PC-9 (cell line): ENCODE measurements at regions not wholly inside any gene's neighbourhood (a gene's known extent, or its start where the extent isn't known, plus 50 kb on each side); places are given as distances from the start of the nearest gene placed in this dataset.

Source experiments
- BruUV-seq: library from RNA; stranded (reverse); fragments of 400-500 nt; replicated peaks from 2 replicates; lab custom pipeline; 2021; lab: Mats Ljungman, UMichigan
- CTCF ChIA-PET: fragments of 300-600 bp; sonication (Branson Sonifier 250); formaldehyde crosslinking; loops from one replicate; lab custom pipeline; 2022; ENCODE audit warnings: antibody characterized with exemption; lab: Charles Lee
- POLR2A ChIA-PET: fragments of 300-600 bp; sonication (Branson Sonifier 250); formaldehyde crosslinking; loops from one replicate; lab custom pipeline; 2022; ENCODE audit warnings: antibody characterized with exemption; ENCODE audit not compliant: unreplicated experiment; lab: Charles Lee
- DNase-seq, 2 experiments: peaks; one replicate each; pipeline versions ENCODE4 v3.0.0 to v3.0.0-alpha.2; 2015 to 2022; ENCODE audit warnings: mixed read lengths in 1 of 2
- H2AFZ ChIP-seq: fragments of 200-600 bp; sonication (generic); 2 replicates; pipeline ENCODE4 v1.8.1; 2017; ENCODE audit warnings: antibody characterized with exemption
- H3F3A ChIP-seq: fragments of 200-600 bp; sonication (generic); 2 replicates; pipeline ENCODE4 v1.8.1; 2017; ENCODE audit warnings: antibody characterized with exemption, mild to moderate bottlenecking, low read depth; ENCODE audit not compliant: insufficient read depth
- H3K27ac ChIP-seq: fragments of 200-600 bp; sonication (generic); 2 replicates; pipeline ENCODE4 v1.6.1; 2016; ENCODE audit warnings: mixed run types
- H3K27me3 ChIP-seq: fragments of 200-600 bp; sonication (generic); 2 replicates; pipeline ENCODE4 v1.6.1; 2016; ENCODE audit warnings: low read depth, mixed run types; ENCODE audit not compliant: insufficient read depth
- H3K36me3 ChIP-seq: fragments of 200-600 bp; sonication (generic); 2 replicates; pipeline ENCODE4 v1.6.1; 2016; ENCODE audit warnings: low read depth, mixed run types
- H3K4me1 ChIP-seq: fragments of 200-600 bp; sonication (generic); replicated peaks from 2 replicates; pipeline ENCODE4 v1.6.1; 2016; ENCODE audit warnings: mixed run types; ENCODE audit not compliant: insufficient read depth
- H3K4me2 ChIP-seq: fragments of 200-600 bp; sonication (generic); 2 replicates; pipeline ENCODE4 v1.6.1; 2017; ENCODE audit warnings: mixed run types
- H3K4me3 ChIP-seq: fragments of 200-600 bp; sonication (generic); 2 replicates; pipeline ENCODE4 v1.6.1; 2016; ENCODE audit warnings: mixed run types
- H3K79me2 ChIP-seq: fragments of 200-600 bp; sonication (generic); 2 replicates; pipeline ENCODE4 v1.6.1; 2017; ENCODE audit warnings: low read depth, mixed run types
- H3K9me2 ChIP-seq: fragments of 200-600 bp; sonication (generic); 2 replicates; pipeline ENCODE4 v1.8.1; 2017; ENCODE audit warnings: mild to moderate bottlenecking; ENCODE audit not compliant: insufficient read depth
- H3K9me3 ChIP-seq: fragments of 200-600 bp; sonication (generic); 2 replicates; pipeline ENCODE4 v1.8.1; 2016; ENCODE audit warnings: low read depth; ENCODE audit not compliant: insufficient read depth
- H4K20me1 ChIP-seq: fragments of 200-600 bp; sonication (generic); 2 replicates; pipeline ENCODE4 v1.8.1; 2017; ENCODE audit not compliant: insufficient read depth
- CTCF ChIP-seq: fragments of 200-600 bp; sonication (generic); conservative IDR thresholded peaks from 2 replicates; pipeline ENCODE4 v1.6.1; 2017; ENCODE audit warnings: mixed run types, antibody characterized with exemption, mild to moderate bottlenecking, moderate library complexity
- EZH2 ChIP-seq: fragments of 200-600 bp; sonication (generic); IDR thresholded peaks from 2 replicates; pipeline ENCODE4 v1.8.0; 2017; ENCODE audit warnings: antibody characterized with exemption, low read depth
- intact Hi-C: fragments of 100-400 bp; cut with micrococcal nuclease; formaldehyde crosslinking; loops from one replicate; pipeline ENCODE4 v1.10.0; 2022; ENCODE audit not compliant: unreplicated experiment

GRCh38 chr10:89937494-89937893 lies 236.1 kb downstream of the KIF20B start:
- ChIA-PET CTCF (no interaction called here), POLR2A (no interaction called here)
- TF ChIP-seq EZH2, result no peak
- TF ChIP-seq CTCF, result no peak
- DNase-seq, result no peak
- BruUV-seq, result no TSS peak
- H2AFZ ChIP-seq, result no peak overlapping the region
- no peaks in the 10 kb centered on the region for H3K9me3 ChIP-seq
- H3F3A ChIP-seq, result no peaks in the 10 kb centered on the region
- H3K27ac ChIP-seq, result no peak overlapping the region
- H3K79me2 ChIP-seq, result no peaks in the 10 kb centered on the region
- no peaks in the 10 kb centered on the region for H3K4me1 ChIP-seq
- no peaks in the 10 kb centered on the region for H3K36me3 ChIP-seq
- no peaks in the 10 kb centered on the region for H4K20me1 ChIP-seq
- no peaks in the 10 kb centered on the region for H3K27me3 ChIP-seq
- intact Hi-C loops, result no loop called here
- no peak overlapping the region for H3K4me2 ChIP-seq
- no peaks in the 10 kb centered on the region for H3K9me2 ChIP-seq
- no peak overlapping the region for H3K4me3 ChIP-seq

DNA sequence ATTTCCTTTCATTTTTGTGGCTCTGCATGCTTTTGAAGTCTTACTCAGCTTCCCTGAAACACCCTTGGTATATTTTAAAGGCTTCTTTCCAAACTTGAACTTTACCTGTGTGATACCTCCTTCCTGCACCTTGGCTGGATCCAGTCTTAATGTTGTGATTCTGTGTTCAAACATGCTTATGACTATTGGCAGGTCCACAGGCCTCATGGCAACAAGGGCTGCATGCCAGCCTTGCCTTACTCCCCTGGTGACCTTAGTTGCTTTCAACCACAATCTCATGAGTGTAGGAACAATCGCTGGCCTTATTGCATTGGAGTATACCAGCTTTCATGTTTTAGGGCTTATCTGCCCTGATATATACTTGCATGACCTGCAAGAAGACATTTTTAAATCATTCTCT lies 238.7 kb downstream of the KIF20B start:
- no peak overlapping the region for H2AFZ ChIP-seq
- H3F3A ChIP-seq, result no peaks in the 10 kb centered on the region
- DNase-seq, result no peak
- H3K27ac ChIP-seq, result no peak overlapping the region
- H3K4me1 ChIP-seq, result peaks cover 10% of the 10 kb centered on the region; the same call in 1 of the 2 replicates
- no peak overlapping the region for H3K4me2 ChIP-seq
- BruUV-seq, result no TSS peak
- H3K27me3 ChIP-seq, result no peaks in the 10 kb centered on the region
- intact Hi-C loops, result no loop called here
- no peaks in the 10 kb centered on the region for H3K9me3 ChIP-seq
- H3K36me3 ChIP-seq, result no peaks in the 10 kb centered on the region
- POLR2A ChIA-PET, result no interaction called here
- no peaks in the 10 kb centered on the region for H3K79me2 ChIP-seq
- CTCF ChIA-PET, result no interaction called here
- H3K9me2 ChIP-seq, result no peaks in the 10 kb centered on the region
- H4K20me1 ChIP-seq, result no peaks in the 10 kb centered on the region
- TF ChIP-seq CTCF (no peak), EZH2 (no peak)
- H3K4me3 ChIP-seq, result no peak overlapping the region

- H3K36me3 ChIP-seq, result no peaks in the 10 kb centered on the region
- no peak for DNase-seq
- H3K4me2 ChIP-seq, result no peak overlapping the region
- no peak for TF ChIP-seq EZH2
- no peak for TF ChIP-seq CTCF
- H3K27me3 ChIP-seq, result no peaks in the 10 kb centered on the region
- no peaks in the 10 kb centered on the region for H3K79me2 ChIP-seq
- no peaks in the 10 kb centered on the region for H3K9me3 ChIP-seq
- POLR2A ChIA-PET, result no interaction called here
- BruUV-seq, result no TSS peak
- no peaks in the 10 kb centered on the region for H3F3A ChIP-seq
- intact Hi-C loops, result no loop called here
- no peak overlapping the region for H2AFZ ChIP-seq
- H3K27ac ChIP-seq, result no peak overlapping the region
- H3K9me2 ChIP-seq, result no peaks in the 10 kb centered on the region
- H4K20me1 ChIP-seq, result no peaks in the 10 kb centered on the region
- no peak overlapping the region for H3K4me3 ChIP-seq
- H3K4me1 ChIP-seq, result peaks cover 10% of the 10 kb centered on the region; the same call in 1 of the 2 replicates
- CTCF ChIA-PET, result no interaction called here
Measured at GRCh38 chr10:89942217-89942616, 240.8 kb downstream of the KIF20B start.
